Thyroid gland (tissue), 4 donors: ENCODE measurements at regions not wholly inside any gene's neighbourhood (a gene's known extent, or its start where the extent isn't known, plus 50 kb on each side); places are given as distances from the start of the nearest gene placed in this dataset.

Experiments used
- DNase-seq, 2 donors: peaks; one replicate each; pipeline ENCODE4 v3.0.0-alpha.2; 2019
- H3K27ac ChIP-seq, 3 donors: fragments of 200-600 bp; sonication (generic); 1 replicate in 2 of 3; 2 replicates in 1 of 3; pipeline ENCODE4 v1.5.1; 2016 to 2019; ENCODE audit warnings: mild to moderate bottlenecking in 1 of 3, moderate library complexity in 1 of 3
- H3K27me3 ChIP-seq: fragments of 200-600 bp; sonication (generic); one replicate; pipeline ENCODE4 v1.5.1; 2019
- H3K36me3 ChIP-seq, 2 donors: fragments of 200-600 bp; sonication (generic); one replicate each; pipeline ENCODE4 v1.5.1; 2016 to 2019
- H3K4me1 ChIP-seq, 2 donors: fragments of 200-600 bp; sonication (generic); one replicate each; pipeline ENCODE4 v1.5.1; 2017 to 2019
- H3K4me3 ChIP-seq, 3 donors: fragments of 200-600 bp; sonication (generic); replicated peaks in 1 of 3; 1 replicate in 2 of 3; 2 replicates in 1 of 3; pipeline ENCODE4 v1.5.1; 2016; ENCODE audit warnings: mild to moderate bottlenecking in 1 of 3
- H3K9me3 ChIP-seq: fragments of 200-600 bp; sonication (generic); one replicate; pipeline ENCODE4 v1.5.1; 2017
- CTCF ChIP-seq, 6 experiments: fragments of 200-600 bp in 3 of 6; fragments of 450-650 bp in 3 of 6; sonication (generic) in 3 of 6; IDR thresholded peaks; one replicate each; pipeline ENCODE4 v1.5.1; 2016 to 2019; ENCODE audit warnings: antibody characterized with exemption in 6 of 6, mild to moderate bottlenecking in 2 of 6, inconsistent platforms in 1 of 6, moderate library complexity in 1 of 6
- POLR2A ChIP-seq, 2 donors: fragments of 450-650 bp; IDR thresholded peaks; one replicate each; pipeline ENCODE4 v1.6.1; 2017; ENCODE audit warnings: antibody characterized with exemption in 2 of 2, mild to moderate bottlenecking in 2 of 2, moderate library complexity in 1 of 2
- WGBS, 2 donors: methylation state at CpG; one replicate each; pipeline ENCODE4 v1.1.5; 2017; 5-methylcytosine and 5-hydroxymethylcytosine counted together
- intact Hi-C: fragments of 100-400 bp; cut with DNase I; formaldehyde crosslinking; loops from one replicate; pipeline ENCODE4 v1.15.1; 2023

DNA sequence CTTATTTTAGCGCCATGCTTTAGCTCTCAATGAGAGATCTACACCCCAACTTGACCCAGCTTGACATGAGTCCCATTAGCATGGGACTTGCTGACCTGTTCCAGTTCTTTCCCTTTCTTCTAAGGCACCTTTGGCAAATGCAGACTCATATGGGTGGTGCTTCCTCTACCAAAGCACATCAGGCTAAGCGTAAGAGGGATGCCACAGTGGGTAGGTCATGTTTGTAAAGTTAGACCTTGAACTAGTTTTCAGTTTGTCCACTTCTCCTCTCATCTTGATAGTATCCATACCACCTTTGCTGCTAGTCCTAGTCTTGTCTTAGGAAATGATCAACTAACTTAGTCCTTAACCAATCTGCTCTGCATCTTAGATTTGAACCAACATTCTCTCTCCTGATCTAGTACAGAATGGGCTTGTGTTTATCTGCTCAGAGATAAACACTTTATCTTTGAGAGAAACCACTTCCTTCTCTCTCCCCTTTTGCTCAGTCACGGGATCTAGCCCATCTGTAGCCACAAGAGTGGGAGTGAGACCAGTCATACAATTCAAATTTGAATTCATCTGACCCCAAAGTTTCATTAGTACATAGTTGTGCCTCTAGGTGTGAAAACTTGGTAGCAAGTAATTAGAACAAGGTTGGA, 72.1 kb upstream of the CD44 start:
- 92 to 94% methylated on average over 3 of the region's 3 CpGs for WGBS, 2 donors
- H3K27me3 ChIP-seq, result no peaks in the 10 kb centered on the region
- no peak for DNase-seq
- H3K36me3 ChIP-seq, result no peaks in the 10 kb centered on the region
- TF ChIP-seq POLR2A (IDR thresholded peaks at IDR 0.05) (no peak), CTCF (IDR thresholded peaks at IDR 0.05) (no peak)
- no peaks in the 10 kb centered on the region for H3K9me3 ChIP-seq
- no peak overlapping the region for H3K4me3 ChIP-seq
- intact Hi-C loops, result no loop called here
- H3K4me1 ChIP-seq, result no peaks in the 10 kb centered on the region
- no peak overlapping the region for H3K27ac ChIP-seq

DNA sequence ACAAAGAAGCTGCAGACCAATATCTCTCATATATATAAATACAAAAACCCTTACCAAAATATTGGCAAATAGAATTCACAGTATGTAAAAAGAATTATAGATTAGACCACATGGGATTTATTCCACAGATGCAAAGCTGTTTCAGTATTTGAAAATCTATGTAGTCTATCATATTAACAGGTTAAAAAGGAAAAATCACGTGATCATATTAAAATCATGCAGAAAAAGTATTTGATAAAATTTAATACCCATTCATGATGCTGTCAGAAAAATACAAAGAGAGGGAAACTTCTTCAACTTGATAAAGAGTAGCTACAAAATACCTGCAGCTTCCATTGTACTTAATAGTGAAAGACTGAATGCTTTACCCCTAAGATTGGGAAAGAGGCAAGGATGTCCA, 67.2 kb upstream of the CD44 start:
- 89 to 90% methylated on average over 1 of the region's 1 CpG for WGBS, 2 donors
- Histone ChIP-seq H3K4me1 (no peaks in the 10 kb centered on the region), H3K9me3 (no peaks in the 10 kb centered on the region), H3K4me3 (no peak overlapping the region), H3K27me3 (no peaks in the 10 kb centered on the region), H3K36me3 (no peaks in the 10 kb centered on the region), H3K27ac (no peak overlapping the region)
- DNase-seq, result no peak
- intact Hi-C loops, result no loop called here
- TF ChIP-seq CTCF (IDR thresholded peaks at IDR 0.05), result no peak

GRCh38 chr11:35073691-35074419, 65.1 kb upstream of the CD44 start:
- no peak for DNase-seq
- no peak overlapping the region for H3K27ac ChIP-seq
- no peaks in the 10 kb centered on the region for H3K27me3 ChIP-seq
- no peaks in the 10 kb centered on the region for H3K4me1 ChIP-seq
- intact Hi-C loops, result no loop called here
- TF ChIP-seq POLR2A (IDR thresholded peaks at IDR 0.05) (no peak), CTCF (IDR thresholded peaks at IDR 0.05) (no peak)
- H3K4me3 ChIP-seq, result no peak overlapping the region
- no peaks in the 10 kb centered on the region for H3K36me3 ChIP-seq
- WGBS, 2 donors, result 85 to 87% methylated on average over 2 of the region's 2 CpGs
- H3K9me3 ChIP-seq, result no peaks in the 10 kb centered on the region

DNA sequence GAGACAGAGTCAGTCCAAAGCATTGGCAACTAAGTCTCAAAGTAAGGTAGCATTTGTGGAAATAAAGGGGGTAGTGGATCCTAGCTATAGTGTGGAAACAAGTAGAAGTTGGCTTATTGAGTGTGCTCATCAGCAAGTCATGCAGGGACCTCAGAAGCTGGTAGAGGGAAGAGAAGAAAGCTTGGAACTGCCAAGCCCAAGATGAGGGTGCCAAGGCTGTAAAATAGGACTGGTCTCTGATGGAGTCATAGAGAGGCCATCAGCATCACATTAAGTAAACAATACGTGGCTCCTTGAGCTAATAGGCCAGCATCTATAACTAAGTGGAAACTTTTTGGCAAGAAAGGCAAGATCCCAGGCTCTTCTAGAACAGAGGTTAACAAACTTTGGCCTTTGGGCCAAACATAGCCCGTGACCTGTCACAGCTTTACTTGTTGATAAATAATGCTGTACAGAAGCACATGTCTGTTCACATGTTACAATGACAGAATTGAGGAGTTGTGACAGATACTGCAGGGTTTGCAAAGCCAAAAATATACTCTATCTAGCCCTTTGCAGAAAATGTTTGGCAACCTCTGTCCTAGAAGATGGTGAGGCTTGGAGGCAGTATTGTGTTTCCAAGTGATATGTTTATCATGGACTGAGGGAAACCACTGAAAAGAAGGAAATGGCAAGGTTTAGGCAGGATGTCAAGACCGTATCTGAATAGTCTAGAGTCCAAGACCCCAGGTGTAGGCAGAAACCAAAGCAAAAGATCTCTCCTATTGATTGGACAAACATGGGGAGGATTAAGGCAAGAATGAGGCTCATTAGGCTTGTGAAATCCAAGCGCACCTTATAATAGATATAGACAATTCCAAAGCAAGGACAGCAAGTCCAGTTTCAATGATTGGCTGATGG, 62.5 kb upstream of the CD44 start:
- Histone ChIP-seq H3K4me3 (no peak overlapping the region), H3K27ac (no peak overlapping the region), H3K4me1 (no peaks in the 10 kb centered on the region), H3K9me3 (no peaks in the 10 kb centered on the region), H3K36me3 (no peaks in the 10 kb centered on the region), H3K27me3 (no peaks in the 10 kb centered on the region)
- TF ChIP-seq POLR2A (IDR thresholded peaks at IDR 0.05) (no peak), CTCF (IDR thresholded peaks at IDR 0.05) (no peak)
- no peak for DNase-seq
- intact Hi-C loops, result no loop called here
- 58 to 67% methylated on average over 4 of the region's 4 CpGs for WGBS, 2 donors
